GM13976 (cell line): ENCODE measurements at regions not wholly inside any gene's neighbourhood (a gene's known extent, or its start where the extent isn't known, plus 50 kb on each side); places are given as distances from the start of the nearest gene placed in this dataset.

Experiments used
- DNase-seq: peaks from one replicate; pipeline ENCODE4 v3.0.0; 2012; ENCODE audit warnings: low spot score
- CTCF ChIP-seq: IDR thresholded peaks from 2 replicates; pipeline ENCODE4 v1.5.1; 2012; ENCODE audit warnings: borderline replicate concordance, mild to moderate bottlenecking; ENCODE audit not compliant: insufficient read depth; ENCODE audit errors: extremely low read depth, missing control alignments, control extremely low read depth
- in situ Hi-C: fragments of 300-500 bp; cut with MboI; formaldehyde crosslinking; loops from one replicate; pipeline ENCODE4 v1.12.0; 2022; ENCODE audit warnings: low sequenced_read_pairs, mixed read lengths, inconsistent platforms; ENCODE audit not compliant: unreplicated experiment

GRCh38 chr4:164011791-164012190, 517.3 kb downstream of the TMA16 start:
- DNase-seq: no peak
- no peak for TF ChIP-seq CTCF
- in situ Hi-C loops: loop anchor here (10.0 to 25.0 kb wide), 2 partner anchors 457 to 726 kb away; no protein-coding TSS in a partner anchor

GRCh38 chr4:164012396-164013027, 518.0 kb downstream of the TMA16 start:
- in situ Hi-C loops: loop anchor here (10.0 to 25.0 kb wide), 2 partner anchors 458 to 725 kb away; no protein-coding TSS in a partner anchor
- peak; percentile 3 for DNase-seq

GRCh38 chr4:164021947-164022346, 527.5 kb downstream of the TMA16 start:
- no peak for DNase-seq
- TF ChIP-seq CTCF: no peak
- in situ Hi-C loops: loop anchor here (25.0 kb wide), 1 partner anchor 715 kb away; no protein-coding TSS in a partner anchor

More at GRCh38 chr4:164012396-164013027, 518.0 kb downstream of the TMA16 start:
- peak; percentile 26 for TF ChIP-seq CTCF

- in situ Hi-C loops: loop anchor here (25.0 kb wide), 1 partner anchor 714 kb away; no protein-coding TSS in a partner anchor
- TF ChIP-seq CTCF: no peak
- no peak for DNase-seq
Measured at GRCh38 chr4:164023214-164023613, 528.7 kb downstream of the TMA16 start.

- in situ Hi-C loops: no loop called here
- DNase-seq: no peak
- no peak for TF ChIP-seq CTCF
Measured at GRCh38 chr4:164027805-164028204, 533.3 kb downstream of the TMA16 start.

- in situ Hi-C loops: no loop called here
- no peak for TF ChIP-seq CTCF
- DNase-seq: no peak
Measured at GRCh38 chr4:164039482-164039881, 545.0 kb downstream of the TMA16 start.
